ENCODE measurements at regions not wholly inside any gene's neighbourhood (a gene's known extent, or its start where the extent isn't known, plus 50 kb on each side); places are given as distances from the start of the nearest gene placed in this dataset.

GRCh38 chr3:165519687-165520086, 317.5 kb downstream of the BCHE start:
- TF ChIP-seq POLR2A (conservative IDR thresholded peaks at IDR 0.05) (no peak), TCF3 (CRISPR knock-in tag; IDR thresholded peaks at IDR 0.05) (no peak)
